Dendritic cell treated with granulocyte-macrophage colony-stimulating factor and Interleukin-4, amounts not matched to agents 40 ng/mL and 50 ng/mL, for 4 days (primary cell): ENCODE measurements at regions not wholly inside any gene's neighbourhood (a gene's known extent, or its start where the extent isn't known, plus 50 kb on each side); places are given as distances from the start of the nearest gene placed in this dataset.
"Not testable (repeated sequence)": the region's sequence is repeated elsewhere in the genome, so short reads cannot be mapped to it uniquely, and the experiment has no call there.

Experiments
- H3K27ac Mint-ChIP-seq: one replicate; pipeline ENCODE4 v1.8.0; 2022; ENCODE audit warnings: mild to moderate bottlenecking, mixed read lengths
- H3K27me3 Mint-ChIP-seq: one replicate; pipeline ENCODE4 v1.8.0; 2022; ENCODE audit warnings: mild to moderate bottlenecking, mixed read lengths
- H3K36me3 Mint-ChIP-seq: one replicate; pipeline ENCODE4 v1.8.0; 2022; ENCODE audit warnings: low read depth, mixed read lengths
- H3K4me1 Mint-ChIP-seq: one replicate; pipeline ENCODE4 v1.8.0; 2022; ENCODE audit warnings: low read depth, mixed read lengths
- H3K4me3 Mint-ChIP-seq: one replicate; pipeline ENCODE4 v1.8.0; 2022; ENCODE audit warnings: mild to moderate bottlenecking, moderate library complexity, mixed read lengths
- H3K9me3 Mint-ChIP-seq: one replicate; pipeline ENCODE4 v1.8.0; 2022; ENCODE audit warnings: mixed read lengths
- intact Hi-C: fragments of 100-400 bp; cut with micrococcal nuclease; formaldehyde crosslinking; loops from one replicate; pipeline ENCODE4 v1.15.0; 2022

- H3K4me1 Mint-ChIP-seq = no peaks in the 10 kb centered on the region
Observed at GRCh38 chr11:101835506-101836063, 79.2 kb upstream of the CEP126 start.

GRCh38 chr11:101830475-101830874 lies 84.3 kb upstream of the CEP126 start:
- intact Hi-C loops, H3K4me3 Mint-ChIP-seq, H3K27ac Mint-ChIP-seq, H3K27me3 Mint-ChIP-seq, H3K36me3 Mint-ChIP-seq, H3K4me1 Mint-ChIP-seq, H3K9me3 Mint-ChIP-seq: not testable (repeated sequence)

More at GRCh38 chr11:101835506-101836063, 79.2 kb upstream of the CEP126 start:
- H3K9me3 Mint-ChIP-seq = no peaks in the 10 kb centered on the region
- intact Hi-C loops = no loop called here
- H3K27me3 Mint-ChIP-seq = no peaks in the 10 kb centered on the region
- no peaks in the 10 kb centered on the region for H3K36me3 Mint-ChIP-seq
- H3K4me3 Mint-ChIP-seq = no peak overlapping the region
- H3K27ac Mint-ChIP-seq = no peak overlapping the region

- no peaks in the 10 kb centered on the region for H3K36me3 Mint-ChIP-seq
Observed at GRCh38 chr11:101825531-101825930, 89.3 kb upstream of the CEP126 start.

GRCh38 chr11:101817581-101817980 lies 97.2 kb upstream of the CEP126 start:
- no peak overlapping the region for H3K4me3 Mint-ChIP-seq
- H3K9me3 Mint-ChIP-seq = no peaks in the 10 kb centered on the region
- intact Hi-C loops = no loop called here
- no peak overlapping the region for H3K27ac Mint-ChIP-seq
- H3K27me3 Mint-ChIP-seq = no peaks in the 10 kb centered on the region
- H3K4me1 Mint-ChIP-seq = no peaks in the 10 kb centered on the region
- no peaks in the 10 kb centered on the region for H3K36me3 Mint-ChIP-seq

More at GRCh38 chr11:101825531-101825930, 89.3 kb upstream of the CEP126 start:
- Mint-ChIP-seq H3K4me1 (no peaks in the 10 kb centered on the region), H3K27ac (no peak overlapping the region), H3K4me3 (no peak overlapping the region), H3K9me3 (no peaks in the 10 kb centered on the region), H3K27me3 (no peaks in the 10 kb centered on the region)
- intact Hi-C loops = no loop called here

- intact Hi-C loops = no loop called here
- no peaks in the 10 kb centered on the region for H3K27me3 Mint-ChIP-seq
- H3K4me1 Mint-ChIP-seq = no peaks in the 10 kb centered on the region
- H3K36me3 Mint-ChIP-seq = no peaks in the 10 kb centered on the region
- H3K4me3 Mint-ChIP-seq = no peak overlapping the region
- H3K27ac Mint-ChIP-seq = no peak overlapping the region
- peaks cover 5% of the 10 kb centered on the region for H3K9me3 Mint-ChIP-seq
Observed at GRCh38 chr11:101816613-101817012, 98.2 kb upstream of the CEP126 start.

GRCh38 chr11:101812546-101812945 lies 102.3 kb upstream of the CEP126 start:
- H3K27me3 Mint-ChIP-seq = no peaks in the 10 kb centered on the region
- H3K9me3 Mint-ChIP-seq = peaks cover 17% of the 10 kb centered on the region
- intact Hi-C loops = no loop called here
- H3K4me1 Mint-ChIP-seq = no peaks in the 10 kb centered on the region
- H3K36me3 Mint-ChIP-seq = no peaks in the 10 kb centered on the region
- H3K4me3 Mint-ChIP-seq = no peak overlapping the region
- no peak overlapping the region for H3K27ac Mint-ChIP-seq

GRCh38 chr11:101810546-101810945 lies 104.3 kb upstream of the CEP126 start:
- Mint-ChIP-seq H3K4me3 (no peak overlapping the region), H3K27me3 (no peaks in the 10 kb centered on the region), H3K27ac (no peak overlapping the region), H3K4me1 (no peaks in the 10 kb centered on the region), H3K9me3 (peaks cover 17% of the 10 kb centered on the region), H3K36me3 (no peaks in the 10 kb centered on the region)
- intact Hi-C loops = no loop called here

- H3K4me1 Mint-ChIP-seq = no peaks in the 10 kb centered on the region
- no peak overlapping the region for H3K4me3 Mint-ChIP-seq
- no peaks in the 10 kb centered on the region for H3K36me3 Mint-ChIP-seq
- H3K9me3 Mint-ChIP-seq = peaks cover 17% of the 10 kb centered on the region
- H3K27me3 Mint-ChIP-seq = no peaks in the 10 kb centered on the region
- no peak overlapping the region for H3K27ac Mint-ChIP-seq
- intact Hi-C loops = no loop called here
Observed at GRCh38 chr11:101807531-101807930, 107.3 kb upstream of the CEP126 start.

- Mint-ChIP-seq H3K4me3 (no peak overlapping the region), H3K36me3 (no peaks in the 10 kb centered on the region), H3K4me1 (no peaks in the 10 kb centered on the region), H3K27ac (no peak overlapping the region), H3K9me3 (no peaks in the 10 kb centered on the region), H3K27me3 (no peaks in the 10 kb centered on the region)
- intact Hi-C loops = no loop called here
Observed at GRCh38 chr11:101803651-101804050, 111.2 kb upstream of the CEP126 start.

- no peaks in the 10 kb centered on the region for H3K4me1 Mint-ChIP-seq
- peaks cover 9% of the 10 kb centered on the region for H3K9me3 Mint-ChIP-seq
- no peaks in the 10 kb centered on the region for H3K36me3 Mint-ChIP-seq
- H3K27me3 Mint-ChIP-seq = no peaks in the 10 kb centered on the region
- H3K4me3 Mint-ChIP-seq = no peak overlapping the region
- no peak overlapping the region for H3K27ac Mint-ChIP-seq
- intact Hi-C loops = no loop called here
Observed at GRCh38 chr11:101797335-101797734, 117.5 kb upstream of the CEP126 start.

GRCh38 chr11:101792814-101793213 lies 122.0 kb upstream of the CEP126 start:
- no peak overlapping the region for H3K4me3 Mint-ChIP-seq
- intact Hi-C loops = no loop called here

GRCh38 chr11:101786916-101787315 lies 127.9 kb upstream of the CEP126 start:
- H3K27ac Mint-ChIP-seq = no peak overlapping the region
- H3K4me3 Mint-ChIP-seq = no peak overlapping the region
- intact Hi-C loops = no loop called here
- H3K4me1 Mint-ChIP-seq = no peaks in the 10 kb centered on the region
- H3K9me3 Mint-ChIP-seq = peaks cover 12% of the 10 kb centered on the region
- no peaks in the 10 kb centered on the region for H3K27me3 Mint-ChIP-seq
- H3K36me3 Mint-ChIP-seq = no peaks in the 10 kb centered on the region

More at GRCh38 chr11:101792814-101793213, 122.0 kb upstream of the CEP126 start:
- no peaks in the 10 kb centered on the region for H3K4me1 Mint-ChIP-seq
- H3K27me3 Mint-ChIP-seq = no peaks in the 10 kb centered on the region
- H3K27ac Mint-ChIP-seq = no peak overlapping the region
- H3K9me3 Mint-ChIP-seq = peaks cover 9% of the 10 kb centered on the region
- no peaks in the 10 kb centered on the region for H3K36me3 Mint-ChIP-seq

GRCh38 chr11:101786421-101786820 lies 128.4 kb upstream of the CEP126 start:
- Mint-ChIP-seq H3K36me3 (no peaks in the 10 kb centered on the region), H3K27me3 (no peaks in the 10 kb centered on the region), H3K27ac (no peak overlapping the region), H3K9me3 (peaks cover 14% of the 10 kb centered on the region), H3K4me3 (no peak overlapping the region), H3K4me1 (no peaks in the 10 kb centered on the region)
- intact Hi-C loops = no loop called here

GRCh38 chr11:101779167-101779566 lies 135.6 kb upstream of the CEP126 start:
- H3K9me3 Mint-ChIP-seq = peaks cover 49% of the 10 kb centered on the region
- H3K36me3 Mint-ChIP-seq, intact Hi-C loops, H3K27ac Mint-ChIP-seq, H3K27me3 Mint-ChIP-seq, H3K4me3 Mint-ChIP-seq, H3K4me1 Mint-ChIP-seq: not testable (repeated sequence)

- no peaks in the 10 kb centered on the region for H3K4me1 Mint-ChIP-seq
- no peak overlapping the region for H3K4me3 Mint-ChIP-seq
- H3K36me3 Mint-ChIP-seq = no peaks in the 10 kb centered on the region
- H3K9me3 Mint-ChIP-seq = peaks cover 43% of the 10 kb centered on the region
- intact Hi-C loops = no loop called here
- H3K27ac Mint-ChIP-seq = no peak overlapping the region
- no peaks in the 10 kb centered on the region for H3K27me3 Mint-ChIP-seq
Observed at GRCh38 chr11:101777476-101777875, 137.3 kb upstream of the CEP126 start.
